ENCODE measurements at regions not wholly inside any gene's neighbourhood (a gene's known extent, or its start where the extent isn't known, plus 50 kb on each side); places are given as distances from the start of the nearest gene placed in this dataset.

GRCh38 chr5:28208356-28208755, 1170.0 kb upstream of the CDH9 start:
- DNase-seq, result no peak

- no peak for DNase-seq
Observed at GRCh38 chr5:28190011-28190410, 1151.6 kb upstream of the CDH9 start.

- no peak for DNase-seq
Observed at GRCh38 chr5:28174691-28175090, 1136.3 kb upstream of the CDH9 start.

- no peak for DNase-seq
Observed at GRCh38 chr5:28165096-28165495, 1126.7 kb upstream of the CDH9 start.

GRCh38 chr5:28164568-28164967, 1126.2 kb upstream of the CDH9 start:
- no peak for DNase-seq

GRCh38 chr5:28156981-28157380, 1118.6 kb upstream of the CDH9 start:
- DNase-seq, result no peak

GRCh38 chr5:28143519-28143918, 1105.1 kb upstream of the CDH9 start:
- DNase-seq, result no peak

GRCh38 chr5:28132151-28132550, 1093.8 kb upstream of the CDH9 start:
- DNase-seq, result no peak

- DNase-seq, result no peak
Observed at GRCh38 chr5:28117691-28118090, 1079.3 kb upstream of the CDH9 start.

GRCh38 chr5:28117273-28117672, 1078.9 kb upstream of the CDH9 start:
- no peak for DNase-seq

- no peak for DNase-seq
Observed at GRCh38 chr5:28110781-28111180, 1072.4 kb upstream of the CDH9 start.

- no peak for DNase-seq
Observed at GRCh38 chr5:28104080-28104479, 1065.7 kb upstream of the CDH9 start.

GRCh38 chr5:28084069-28084468, 1045.7 kb upstream of the CDH9 start:
- no peak for DNase-seq

- no peak for DNase-seq
Observed at GRCh38 chr5:28082610-28083009, 1044.2 kb upstream of the CDH9 start.

- no peak for DNase-seq
Observed at GRCh38 chr5:28077291-28078240, 1039.2 kb upstream of the CDH9 start.

GRCh38 chr5:28066856-28067255, 1028.5 kb upstream of the CDH9 start:
- DNase-seq, result no peak

GRCh38 chr5:28065656-28066055, 1027.3 kb upstream of the CDH9 start:
- no peak for DNase-seq

- DNase-seq, result no peak
Observed at GRCh38 chr5:28046596-28046995, 1008.2 kb upstream of the CDH9 start.

GRCh38 chr5:28027851-28028250, 989.5 kb upstream of the CDH9 start:
- no peak for DNase-seq

GRCh38 chr5:28017178-28017577, 978.8 kb upstream of the CDH9 start:
- DNase-seq, result no peak

- DNase-seq, result no peak
Observed at GRCh38 chr5:28014779-28015178, 976.4 kb upstream of the CDH9 start.

- no peak for DNase-seq
Observed at GRCh38 chr5:28012538-28012937, 974.2 kb upstream of the CDH9 start.

GRCh38 chr5:28009576-28009975, 971.2 kb upstream of the CDH9 start:
- no peak for DNase-seq

GRCh38 chr5:27996665-27997064, 958.3 kb upstream of the CDH9 start:
- no peak for DNase-seq

- no peak for DNase-seq
Observed at GRCh38 chr5:27995867-27996266, 957.5 kb upstream of the CDH9 start.

All from NCI-H2029 treated with DMSO at 0.1 percent for 48 hours (cell line).